G401 (cell line): ENCODE measurements at regions not wholly inside any gene's neighbourhood (a gene's known extent, or its start where the extent isn't known, plus 50 kb on each side); places are given as distances from the start of the nearest gene placed in this dataset.
A peak's percentile ranks its signal among the peaks of the same experiment; 100 is the strongest.

Experiments used
- DNase-seq: peaks from one replicate; pipeline ENCODE4 v3.0.0-alpha.2; 2015; ENCODE audit warnings: low spot score
- in situ Hi-C: cut with HindIII; loops from 2 replicates; pipeline ENCODE4 v1.10.0; 2016; ENCODE audit warnings: low sequenced_read_pairs, mixed read lengths

DNA sequence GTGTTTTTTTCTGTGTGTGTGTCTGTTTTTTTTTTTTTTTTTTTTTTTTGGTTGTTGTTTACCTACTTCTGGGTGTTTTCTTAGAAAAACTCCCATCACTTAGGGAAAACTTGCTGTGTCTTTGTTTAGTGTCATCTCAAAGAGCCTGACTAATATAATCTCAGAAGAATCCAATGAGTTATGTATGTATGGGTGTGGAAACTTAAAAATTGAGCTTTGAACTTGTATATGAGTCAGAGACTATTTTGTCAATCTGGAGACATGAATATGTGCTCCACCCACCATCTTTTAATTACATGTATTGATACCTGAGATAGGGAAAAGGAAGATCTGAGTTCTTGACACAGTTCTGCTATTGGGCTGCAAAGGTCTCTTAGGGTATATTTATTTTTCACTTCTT is 140.7 kb upstream of the SPRY2 start:
- no peak for DNase-seq
- in situ Hi-C loops, result no loop called here

DNA sequence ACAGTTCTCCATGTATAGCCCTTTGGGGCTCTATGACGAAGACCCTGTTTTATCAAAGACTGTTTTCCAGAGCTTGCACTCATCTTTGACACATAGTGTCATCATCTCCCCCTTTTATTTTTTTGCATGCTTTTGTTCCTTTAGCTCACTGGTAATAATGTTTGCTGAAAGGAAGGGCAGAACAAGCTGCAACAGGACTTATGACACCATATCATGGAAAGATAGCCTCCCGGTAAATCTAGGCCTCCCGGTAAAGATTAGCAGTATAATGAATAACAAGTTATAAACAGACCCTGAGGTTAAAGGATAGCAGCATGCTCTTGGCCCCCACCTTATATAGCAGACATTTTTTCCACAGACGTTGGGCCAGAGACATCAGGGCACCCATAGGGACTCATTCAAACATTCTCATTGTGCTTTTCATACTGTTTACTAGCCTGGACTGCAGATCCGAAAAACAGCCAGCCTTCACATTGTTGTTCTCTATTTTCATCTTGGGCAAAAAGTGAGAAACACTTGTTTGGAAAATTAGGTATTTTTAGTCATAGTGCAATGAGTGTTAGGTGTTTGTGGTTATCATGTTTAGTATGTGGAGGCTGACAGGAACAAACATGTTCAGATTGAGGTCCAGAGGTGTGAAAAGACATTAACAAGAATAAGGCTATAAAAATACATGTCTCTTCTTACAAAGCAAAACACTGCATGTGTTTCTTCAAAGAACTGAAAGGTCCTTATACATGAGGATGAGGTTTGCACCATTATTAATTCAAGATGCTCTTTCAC is 136.9 kb upstream of the SPRY2 start:
- no peak for DNase-seq
- in situ Hi-C loops, result no loop called here

DNA sequence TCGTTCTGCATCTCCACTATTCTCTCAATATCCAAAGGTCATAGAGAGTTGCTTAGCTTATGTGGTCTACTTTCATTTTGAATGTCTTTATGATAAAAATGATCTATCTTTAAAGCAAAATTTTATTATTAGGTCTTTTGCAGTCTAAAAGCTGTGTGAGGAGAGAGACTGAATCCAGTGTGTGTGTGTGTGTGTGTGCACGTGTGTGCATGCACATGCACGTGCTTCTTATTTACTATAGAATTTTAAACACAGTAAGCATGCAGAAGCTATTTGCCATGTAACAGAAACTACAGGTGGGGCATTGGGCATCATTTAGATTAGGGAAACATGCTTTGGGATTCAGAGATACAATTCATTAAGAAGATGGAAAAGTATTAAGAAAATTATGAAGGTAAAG is 136.0 kb upstream of the SPRY2 start:
- in situ Hi-C loops, result no loop called here

DNA sequence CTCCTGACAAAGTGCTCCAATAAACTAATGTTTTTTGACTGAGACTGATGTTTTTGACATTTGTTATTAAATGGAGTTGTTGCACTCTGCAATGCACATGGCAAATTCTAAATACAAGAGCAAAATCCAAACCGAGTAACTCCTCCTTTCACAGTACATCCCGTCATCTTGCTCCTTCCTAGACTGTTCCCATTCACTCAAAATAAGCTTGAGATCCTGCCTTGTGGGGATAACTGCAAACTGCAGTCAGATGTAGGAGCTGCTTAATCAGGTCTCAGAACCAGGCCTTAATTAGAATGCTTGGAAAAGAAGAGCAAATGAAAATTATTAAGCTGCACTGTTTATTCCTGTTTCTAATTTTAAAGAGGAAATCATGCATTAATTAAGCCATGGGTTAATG is 134.8 kb upstream of the SPRY2 start:
- DNase-seq, result no peak
- in situ Hi-C loops, result no loop called here

More for the DNA sequence above, 136.0 kb upstream of the SPRY2 start:
- no peak for DNase-seq

DNA sequence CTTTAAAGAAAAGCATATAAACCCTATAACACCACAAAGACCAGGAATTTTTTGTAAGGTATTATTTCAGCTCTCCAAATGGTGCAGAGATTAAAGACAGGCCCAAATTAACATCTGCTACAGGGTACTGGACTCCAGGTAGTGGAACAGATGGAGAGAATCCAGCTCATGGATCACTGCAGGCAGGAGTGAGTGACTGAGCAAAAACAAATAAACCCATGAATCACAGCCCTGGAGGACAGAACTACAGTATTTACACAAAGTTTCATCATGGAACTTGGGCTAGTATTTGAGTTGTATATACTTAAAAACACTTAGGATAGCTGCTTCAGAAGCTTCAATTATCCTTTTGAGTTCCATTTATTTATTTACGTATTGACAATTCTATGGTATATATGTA is 132.8 kb upstream of the SPRY2 start:
- in situ Hi-C loops, result no loop called here
- DNase-seq, result peak; percentile 70

DNA sequence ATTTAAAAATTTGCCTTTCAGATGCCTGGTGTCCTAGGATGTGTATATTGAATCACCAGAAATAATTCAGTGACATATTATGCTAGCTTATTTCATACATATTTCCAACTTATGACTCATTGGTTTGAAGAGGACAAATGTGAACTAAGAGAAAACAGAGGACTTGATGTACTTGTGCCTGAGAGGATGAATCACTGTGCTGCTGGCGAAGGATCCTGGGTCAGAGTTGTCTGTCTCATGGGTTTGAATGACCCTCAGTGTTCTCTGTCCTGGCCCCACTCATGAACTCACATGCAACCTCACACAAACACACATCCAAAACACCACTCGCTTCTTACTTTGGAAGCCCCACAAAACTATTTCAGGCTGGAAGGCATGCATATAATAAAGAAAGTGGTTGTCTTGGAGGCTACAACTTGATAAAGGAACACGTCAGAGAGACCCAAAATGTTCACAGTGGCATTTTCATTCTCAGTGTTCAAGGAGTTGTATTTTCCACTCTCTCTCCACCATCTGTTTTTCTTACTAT is 129.0 kb upstream of the SPRY2 start:
- peak; percentile 62 for DNase-seq
- in situ Hi-C loops, result no loop called here

DNA sequence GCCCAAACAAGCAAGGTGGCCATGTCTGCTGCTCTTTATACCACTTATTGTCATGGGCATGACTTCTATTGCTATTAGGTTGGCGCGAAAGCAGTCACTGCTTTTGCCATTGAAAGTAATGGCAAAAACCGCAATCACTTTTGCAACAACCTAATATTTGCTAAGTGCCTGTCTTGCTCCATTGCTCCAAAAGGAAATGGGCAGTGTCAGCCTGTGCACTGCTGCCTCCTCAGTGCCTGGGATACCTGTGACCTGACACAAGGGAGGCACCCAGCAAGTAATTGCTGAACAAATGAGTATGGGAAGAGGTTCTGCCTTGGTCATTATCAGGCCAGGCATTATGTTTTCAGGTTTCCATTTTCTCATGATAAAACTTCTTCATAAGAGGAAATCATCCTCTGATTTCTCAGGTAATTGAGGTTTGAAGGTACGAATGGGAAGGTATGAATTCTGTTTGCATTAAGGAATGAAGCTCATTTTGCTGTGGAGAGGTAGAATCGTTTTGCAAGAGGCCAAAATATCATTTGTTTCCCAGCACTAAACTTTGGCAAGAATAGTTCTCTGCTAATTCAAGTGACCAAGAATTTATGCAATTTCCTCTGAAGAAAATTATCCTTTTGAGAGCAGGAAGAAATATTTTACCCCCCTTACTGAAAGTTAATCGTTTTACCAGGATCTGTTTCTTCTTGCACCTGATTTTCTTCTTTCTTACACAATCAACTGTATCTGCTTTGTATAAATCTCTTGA is 128.4 kb upstream of the SPRY2 start:
- in situ Hi-C loops, result no loop called here
- no peak for DNase-seq

DNA sequence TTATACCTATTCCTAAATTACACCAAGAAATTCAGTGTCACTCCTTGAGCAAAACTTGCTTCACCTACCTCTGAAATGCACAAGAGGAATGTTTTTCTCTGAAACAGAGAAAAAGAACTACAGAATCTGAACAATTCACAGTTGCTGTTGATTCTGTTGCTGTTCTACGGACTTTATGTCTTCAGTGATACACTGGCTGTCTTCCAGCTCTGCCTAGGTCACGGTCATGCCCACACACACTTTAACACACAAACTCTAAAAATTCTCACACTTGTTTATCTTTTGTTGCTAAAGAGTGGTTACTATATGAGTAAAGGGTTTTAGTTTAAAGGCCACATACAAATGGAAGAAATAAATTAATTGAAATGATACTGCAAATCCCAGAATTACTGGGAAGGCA is 124.4 kb upstream of the SPRY2 start:
- no peak for DNase-seq
- in situ Hi-C loops, result no loop called here

DNA sequence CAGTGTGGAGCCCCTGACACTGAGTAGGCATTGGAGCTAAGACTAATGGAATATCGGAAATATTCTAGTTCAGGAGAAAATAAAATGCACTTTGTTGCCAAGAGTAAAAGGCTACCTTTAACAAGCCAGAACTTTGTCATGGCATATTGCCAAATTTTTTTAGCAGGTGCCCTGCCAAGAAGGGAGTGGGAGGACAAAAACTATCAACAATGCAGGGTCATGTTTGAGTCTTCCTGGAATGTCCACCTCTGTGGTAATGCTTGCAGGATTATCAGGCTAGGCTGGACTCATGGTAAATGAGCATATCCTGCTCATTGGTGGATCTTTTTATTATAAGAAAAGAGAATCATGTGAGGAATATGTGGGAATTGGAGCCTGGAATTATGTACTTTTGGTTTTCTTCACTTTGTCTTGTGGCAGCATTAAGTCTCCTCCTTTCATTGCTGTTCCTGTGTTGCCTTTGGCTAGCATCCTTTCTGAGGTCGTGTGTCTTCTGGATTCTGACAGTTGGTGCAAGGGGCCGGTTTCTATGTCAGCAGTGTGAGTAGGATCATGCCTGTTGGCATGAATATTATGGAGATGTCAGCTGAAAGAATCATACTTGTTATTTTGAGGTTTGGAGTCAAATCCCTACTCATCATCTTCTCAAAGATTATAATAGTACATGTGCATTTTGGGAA is 122.9 kb upstream of the SPRY2 start:
- DNase-seq, result no peak
- in situ Hi-C loops, result no loop called here

DNA sequence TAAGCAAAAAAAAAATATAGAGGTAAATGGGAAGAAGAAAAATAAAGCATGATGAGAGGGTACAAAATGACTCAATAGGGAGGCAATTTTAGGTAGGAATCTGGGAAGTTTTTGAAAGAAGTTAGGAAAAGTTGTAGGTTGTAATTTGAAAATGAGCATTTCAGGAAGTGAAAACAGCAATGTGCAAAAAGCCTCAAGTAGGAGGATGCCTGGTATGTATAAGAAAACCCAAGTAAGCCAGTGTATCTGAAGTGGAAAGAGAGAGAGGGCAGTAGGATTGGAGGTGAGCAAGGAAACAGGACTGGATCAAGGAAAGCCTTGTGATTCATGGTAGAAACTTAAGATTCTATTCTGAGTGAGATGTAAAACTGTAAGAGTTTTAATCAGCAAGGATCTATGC is 121.6 kb upstream of the SPRY2 start:
- no peak for DNase-seq
- in situ Hi-C loops, result no loop called here

DNA sequence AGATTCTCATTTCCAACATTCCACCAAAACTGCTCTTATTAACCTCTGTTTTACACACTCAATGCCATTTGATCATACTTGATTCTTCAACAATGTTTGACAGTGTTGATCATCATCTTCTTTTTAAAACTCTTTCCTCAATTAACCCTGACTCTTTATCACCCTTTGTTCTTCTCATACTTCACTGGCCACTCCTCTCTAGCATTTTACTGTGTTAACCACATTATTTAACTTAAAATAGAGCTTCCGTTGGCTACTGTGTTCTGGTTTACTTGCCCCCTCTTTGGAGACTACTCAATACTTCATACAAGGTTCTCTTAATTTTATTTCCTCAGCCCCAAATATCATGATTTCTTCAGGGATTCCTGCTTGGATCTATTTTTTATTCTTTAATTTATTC is 121.1 kb upstream of the SPRY2 start:
- in situ Hi-C loops, result no loop called here
- no peak for DNase-seq

DNA sequence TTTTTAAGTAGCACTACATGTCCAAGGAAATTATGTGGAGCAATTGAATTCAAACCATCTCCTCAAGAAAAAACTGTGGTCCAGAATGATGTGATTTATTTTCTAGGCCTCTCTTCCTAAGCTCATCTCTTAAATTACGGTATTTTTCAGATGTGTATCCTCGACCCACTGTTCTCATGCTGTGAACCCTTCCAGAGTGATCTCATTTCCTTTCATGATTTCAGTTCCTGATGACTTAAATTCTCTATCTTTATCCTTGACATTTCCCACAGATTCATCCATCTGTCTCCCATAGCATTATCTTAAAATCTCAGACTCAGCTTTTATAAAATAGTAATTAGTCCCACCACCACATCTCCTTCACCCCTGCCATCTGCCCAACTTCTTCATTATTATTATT is 117.6 kb upstream of the SPRY2 start:
- peak; percentile 45 for DNase-seq
- in situ Hi-C loops, result no loop called here

DNA sequence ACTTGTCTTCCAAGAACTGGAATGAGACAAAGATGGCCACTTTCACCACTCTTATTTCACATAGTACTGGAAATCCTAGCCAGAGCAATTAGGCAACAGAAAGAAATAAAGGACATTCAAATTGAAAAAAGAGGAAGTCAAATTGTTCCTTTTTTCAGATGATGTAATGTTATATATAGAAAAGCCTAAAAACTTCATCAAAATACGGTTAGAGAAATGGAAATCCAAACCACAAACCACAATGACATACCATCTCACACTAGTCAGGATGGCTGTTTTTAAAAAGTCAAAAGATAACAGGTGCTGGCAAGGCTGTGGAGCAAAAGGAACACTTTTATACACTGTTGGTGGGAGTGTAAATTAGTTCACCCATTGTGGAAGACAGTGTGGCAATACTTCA is 113.3 kb upstream of the SPRY2 start:
- in situ Hi-C loops, result no loop called here

DNA sequence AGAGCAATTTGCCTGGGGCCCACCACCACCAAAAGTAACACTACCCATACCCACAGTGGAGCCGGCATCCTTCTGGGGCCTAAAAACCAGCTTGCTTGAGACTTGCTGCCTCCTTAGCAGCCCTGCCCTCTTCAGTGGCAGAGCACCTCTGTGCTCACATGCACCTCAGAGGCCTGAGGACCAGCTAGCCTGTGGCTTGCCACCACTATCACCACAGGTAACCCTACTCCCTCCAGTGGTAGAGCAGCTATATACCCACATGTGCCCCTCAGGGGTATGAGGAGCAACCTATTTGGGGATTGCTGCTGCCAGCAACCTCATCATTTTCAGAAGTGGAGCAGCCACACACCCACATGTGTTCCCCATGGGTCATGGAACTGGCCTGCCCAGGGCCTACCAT is 111.4 kb upstream of the SPRY2 start:
- in situ Hi-C loops, result no loop called here
- no peak for DNase-seq

More for the DNA sequence above, 113.3 kb upstream of the SPRY2 start:
- DNase-seq, result no peak

DNA sequence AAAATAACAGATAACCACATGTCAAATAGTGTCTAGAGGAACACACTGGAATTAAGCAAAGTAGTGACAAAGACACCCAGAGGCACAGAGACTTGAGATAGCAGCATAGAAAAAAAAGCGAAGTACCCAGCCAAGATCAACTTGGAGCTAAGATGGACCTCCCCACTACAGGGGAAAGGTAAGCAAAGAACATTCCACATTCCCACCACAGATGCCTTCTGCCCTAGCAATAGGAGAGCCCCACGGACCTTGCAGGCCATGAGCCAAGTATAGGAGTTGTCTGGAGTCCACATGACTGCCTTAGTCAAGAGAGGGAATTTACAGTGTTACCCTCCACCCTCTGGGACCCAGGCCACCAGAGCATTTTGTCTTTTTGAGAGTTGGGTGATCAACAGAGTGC is 110.7 kb upstream of the SPRY2 start:
- in situ Hi-C loops, result no loop called here
- no peak for DNase-seq

DNA sequence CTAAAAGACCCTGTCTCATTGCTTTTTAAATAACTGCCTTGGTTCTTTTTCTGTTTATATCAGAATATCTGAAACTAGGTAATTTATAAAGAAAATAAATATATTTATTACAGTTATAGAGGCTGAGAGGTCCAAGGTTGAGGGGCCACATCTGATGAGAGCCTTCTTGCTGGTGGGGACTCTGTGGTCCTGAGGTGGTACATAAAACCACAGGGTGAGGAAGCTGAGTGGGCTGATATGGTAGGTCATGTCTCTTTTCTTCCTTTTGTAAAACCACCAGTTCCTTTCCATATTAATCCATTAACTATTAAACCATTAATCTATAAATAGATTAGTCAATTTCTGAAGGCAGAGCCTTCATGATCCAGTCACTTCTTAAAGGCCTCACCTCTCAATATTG is 109.5 kb upstream of the SPRY2 start:
- in situ Hi-C loops, result no loop called here
- DNase-seq, result no peak

DNA sequence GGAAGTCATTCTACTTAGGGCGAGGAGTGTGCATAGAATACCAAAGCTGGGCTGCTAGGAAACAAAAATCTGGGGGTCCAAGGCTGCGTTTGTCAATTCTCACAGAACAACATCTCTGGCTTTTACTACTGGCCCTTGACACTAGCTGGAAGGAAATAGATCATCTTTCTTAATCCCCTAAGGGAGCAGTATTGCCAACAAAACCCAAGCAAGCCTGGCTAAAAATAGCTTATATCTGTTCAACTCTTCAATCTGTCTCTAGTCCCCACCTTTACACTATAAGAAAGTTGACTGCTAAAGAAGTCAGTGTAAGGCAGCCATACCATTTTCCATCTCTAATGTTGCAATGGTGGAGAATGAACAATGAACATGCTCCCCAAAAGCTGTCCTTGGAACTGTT is 107.8 kb upstream of the SPRY2 start:
- in situ Hi-C loops, result no loop called here
- DNase-seq, result no peak

DNA sequence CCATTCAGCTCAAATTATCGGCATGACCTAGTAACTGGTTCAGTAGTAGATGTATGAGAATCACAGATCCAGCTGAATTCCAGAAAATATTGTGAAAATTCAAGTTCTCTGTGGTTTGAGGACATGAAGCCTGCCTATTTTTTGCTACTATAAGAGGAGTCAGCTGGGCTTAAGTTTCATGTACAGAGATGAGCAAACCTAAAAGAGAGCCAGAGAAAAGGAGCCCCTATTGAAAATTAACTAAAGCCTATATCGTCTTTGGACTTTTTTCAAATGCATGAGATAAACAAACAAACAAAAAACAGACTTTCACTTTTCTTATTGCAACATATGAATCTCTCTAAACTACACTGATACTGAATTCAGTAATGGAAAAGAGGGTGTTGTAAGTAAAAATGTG is 106.8 kb upstream of the SPRY2 start:
- no peak for DNase-seq
- in situ Hi-C loops, result no loop called here

DNA sequence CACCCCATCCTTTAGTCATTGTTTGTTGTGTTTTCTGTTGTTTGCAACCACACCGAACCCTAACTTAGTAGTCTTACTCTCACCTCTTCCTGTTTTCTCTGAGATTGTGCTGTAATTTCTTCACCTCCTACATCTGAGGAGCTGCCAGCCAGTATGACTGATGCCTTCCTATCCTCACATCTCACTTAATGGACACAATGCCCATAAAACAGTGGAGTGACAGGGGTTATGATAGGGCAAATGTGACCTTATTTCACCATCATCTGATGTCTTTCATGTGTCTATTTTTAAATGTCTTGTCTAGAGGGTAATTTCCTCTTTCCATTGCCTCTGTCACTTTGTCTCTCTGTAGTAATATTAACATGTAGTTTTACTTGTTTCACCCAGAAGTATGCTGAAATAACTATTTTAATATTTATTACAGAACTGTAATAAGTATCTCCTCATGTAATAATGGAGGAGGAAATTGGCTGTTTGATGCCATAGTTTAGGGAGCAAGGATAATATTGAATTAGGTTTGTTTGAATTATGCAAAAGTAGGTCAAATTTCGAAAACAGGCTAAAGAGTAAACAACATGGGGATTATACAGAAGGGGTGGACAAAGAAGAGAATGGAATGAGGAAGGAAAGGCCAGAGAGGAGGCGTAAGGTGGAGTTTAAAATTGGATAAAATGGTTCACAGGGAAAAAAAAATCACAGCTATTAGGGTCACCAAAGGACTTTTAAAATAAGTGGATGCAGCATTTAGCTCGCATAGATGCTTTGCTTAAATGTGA is 103.5 kb upstream of the SPRY2 start:
- in situ Hi-C loops, result no loop called here

More for the DNA sequence above, 103.5 kb upstream of the SPRY2 start:
- no peak for DNase-seq
